A673 (cell line): ENCODE measurements at regions not wholly inside any gene's neighbourhood (a gene's known extent, or its start where the extent isn't known, plus 50 kb on each side); places are given as distances from the start of the nearest gene placed in this dataset.

Experiments used
- CTCF ChIP-seq: fragments of 300-800, 200-600 bp; sonication (generic); conservative IDR thresholded peaks from 2 replicates; pipeline ENCODE4 v1.5.1; 2017; ENCODE audit warnings: low read depth, mild to moderate bottlenecking, antibody characterized with exemption, low read length, moderate library complexity, mixed read lengths
- EZH2 ChIP-seq: fragments of 200-600 bp; sonication (generic); IDR thresholded peaks from 2 replicates; pipeline ENCODE4 v1.6.1; 2017; ENCODE audit warnings: borderline replicate concordance, low read depth, mild to moderate bottlenecking, mixed read lengths, antibody characterized with exemption, low read length; ENCODE audit not compliant: poor library complexity, severe bottlenecking

- TF ChIP-seq CTCF (no peak), EZH2 (no peak)
Observed at GRCh38 chr15:59866642-59867041, 137.5 kb upstream of the FOXB1 start.
